Effector memory CD4-positive, alpha-beta T cell (primary cell): ENCODE measurements at regions not wholly inside any gene's neighbourhood (a gene's known extent, or its start where the extent isn't known, plus 50 kb on each side); places are given as distances from the start of the nearest gene placed in this dataset.

ENCODE experiments used
- DNase-seq, 3 donors: peaks; one replicate each; pipeline ENCODE4 v3.0.0-alpha.2; 2020
- H3K27ac ChIP-seq: 2 replicates; pipeline ENCODE4 v1.7.0; 2013; ENCODE audit warnings: mild to moderate bottlenecking, low read length, moderate library complexity; ENCODE audit not compliant: insufficient read depth, poor library complexity, severe bottlenecking
- H3K27me3 ChIP-seq: replicated peaks from 2 replicates; pipeline ENCODE4 v1.7.0; 2013; ENCODE audit warnings: mild to moderate bottlenecking, low read length; ENCODE audit not compliant: insufficient read depth, control insufficient read depth, poor library complexity, severe bottlenecking
- H3K36me3 ChIP-seq: 2 replicates; pipeline ENCODE4 v1.7.0; 2013; ENCODE audit warnings: mild to moderate bottlenecking, low read length, moderate library complexity; ENCODE audit not compliant: control insufficient read depth, insufficient read depth
- H3K4me1 ChIP-seq: 2 replicates; pipeline ENCODE4 v1.7.0; 2013; ENCODE audit warnings: low read length, mild to moderate bottlenecking; ENCODE audit not compliant: control insufficient read depth, insufficient read depth, poor library complexity, severe bottlenecking
- H3K4me3 ChIP-seq: 2 replicates; pipeline ENCODE4 v1.7.0; 2013; ENCODE audit warnings: low read length, low read depth, mild to moderate bottlenecking; ENCODE audit not compliant: insufficient read depth, poor library complexity, severe bottlenecking
- H3K9me3 ChIP-seq: 2 replicates; pipeline ENCODE4 v1.7.0; 2013; ENCODE audit warnings: mild to moderate bottlenecking, low read length, moderate library complexity; ENCODE audit not compliant: control insufficient read depth

DNA sequence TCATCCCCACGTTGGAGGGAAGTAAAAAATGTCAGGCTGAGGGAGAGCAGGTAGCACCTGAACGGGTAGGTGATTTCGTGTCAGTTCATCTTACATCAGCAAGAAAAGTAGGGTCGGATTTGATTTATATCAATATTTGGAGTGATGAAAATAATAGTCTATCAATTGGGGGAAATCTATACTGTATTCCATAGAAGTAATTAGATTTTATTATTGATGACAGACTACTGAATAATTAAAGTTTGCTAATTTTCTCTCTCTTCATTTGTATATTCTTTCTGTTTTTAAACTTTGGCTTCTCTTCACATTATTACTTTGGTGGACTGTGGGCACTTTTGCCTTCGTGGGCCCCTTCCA lies 78.4 kb downstream of the OLIG3 start:
- Histone ChIP-seq H3K27ac (no peak overlapping the region), H3K4me3 (peak overlapping the region; percentile 52), H3K27me3 (no peaks in the 10 kb centered on the region), H3K9me3 (no peaks in the 10 kb centered on the region), H3K4me1 (no peaks in the 10 kb centered on the region), H3K36me3 (no peaks in the 10 kb centered on the region)
- no peak for DNase-seq

GRCh38 chr6:137415127-137415833 lies 78.9 kb downstream of the OLIG3 start:
- H3K27ac ChIP-seq, result peak overlapping the region; percentile 54
- H3K36me3 ChIP-seq, result no peaks in the 10 kb centered on the region
- no peaks in the 10 kb centered on the region for H3K27me3 ChIP-seq
- H3K4me3 ChIP-seq, result peak overlapping the region; percentile 52
- no peaks in the 10 kb centered on the region for H3K9me3 ChIP-seq
- no peaks in the 10 kb centered on the region for H3K4me1 ChIP-seq
- peak; percentile 29 to 50 (median 42) for DNase-seq

DNA sequence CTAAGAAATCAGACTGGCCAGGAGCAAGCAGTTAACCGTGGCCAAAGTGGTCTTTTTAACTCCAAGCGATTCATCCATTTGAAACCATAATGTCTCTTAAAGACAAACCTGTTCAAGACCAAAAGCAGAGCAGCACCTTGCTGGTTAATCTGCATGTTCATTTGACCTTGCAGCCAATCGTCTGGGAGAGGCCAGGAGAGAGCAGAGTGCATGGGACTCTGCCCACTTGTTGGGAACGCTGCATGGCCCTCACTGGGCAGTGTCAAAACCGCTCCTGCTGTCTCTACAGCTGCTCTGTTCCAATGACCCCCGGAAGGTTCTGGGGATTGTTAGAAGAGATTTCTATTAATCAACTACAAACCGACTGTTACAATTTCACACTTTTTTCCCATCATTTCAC lies 79.6 kb downstream of the OLIG3 start:
- H3K4me3 ChIP-seq, result peak overlapping the region; percentile 52
- no peaks in the 10 kb centered on the region for H3K36me3 ChIP-seq
- no peaks in the 10 kb centered on the region for H3K9me3 ChIP-seq
- H3K27me3 ChIP-seq, result no peaks in the 10 kb centered on the region
- H3K27ac ChIP-seq, result no peak overlapping the region
- H3K4me1 ChIP-seq, result no peaks in the 10 kb centered on the region
- no peak for DNase-seq

DNA sequence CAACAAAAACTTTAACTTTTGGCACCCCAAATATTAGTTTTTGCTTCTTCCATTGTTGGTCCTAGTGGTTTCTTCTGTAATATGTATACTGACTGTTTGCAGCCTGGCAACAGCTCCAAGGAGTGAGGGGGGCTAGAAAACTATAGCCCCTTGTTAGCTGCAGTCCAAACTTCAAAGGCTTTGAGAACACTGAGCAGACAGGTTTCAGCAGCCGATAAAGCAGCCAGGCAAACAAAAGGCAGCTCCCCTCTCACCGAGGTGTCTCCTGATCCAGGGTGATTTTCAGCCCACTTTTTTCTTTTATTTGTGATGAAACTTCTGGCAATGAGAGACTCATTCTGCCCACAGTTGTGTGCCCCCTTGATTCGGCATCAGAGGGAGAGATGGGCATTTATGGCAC lies 80.7 kb downstream of the OLIG3 start:
- Histone ChIP-seq H3K27me3 (no peaks in the 10 kb centered on the region), H3K36me3 (no peaks in the 10 kb centered on the region), H3K4me3 (no peak overlapping the region), H3K27ac (no peak overlapping the region), H3K4me1 (no peaks in the 10 kb centered on the region), H3K9me3 (no peaks in the 10 kb centered on the region)
- DNase-seq, result no peak

DNA sequence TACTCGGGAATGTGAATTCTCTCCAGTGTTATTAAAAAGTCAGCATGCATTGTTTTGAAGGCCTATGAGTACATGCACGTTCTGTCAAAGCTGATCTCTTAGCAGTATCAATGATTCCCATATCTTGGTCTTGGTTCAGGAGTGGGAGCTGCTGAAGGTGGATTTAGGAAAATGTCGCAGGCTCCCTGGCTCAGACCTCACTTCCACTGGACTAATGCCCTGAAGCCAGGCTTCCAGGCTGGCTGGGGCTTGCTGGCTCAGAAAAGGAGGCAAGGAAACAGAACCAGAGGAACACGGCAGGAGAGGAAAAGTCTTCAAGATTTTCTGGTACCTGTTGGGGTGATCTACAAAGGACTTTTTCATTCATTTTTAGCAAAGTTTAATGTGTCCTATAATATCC lies 81.6 kb downstream of the OLIG3 start:
- Histone ChIP-seq H3K36me3 (no peaks in the 10 kb centered on the region), H3K27ac (no peak overlapping the region), H3K27me3 (no peaks in the 10 kb centered on the region), H3K9me3 (no peaks in the 10 kb centered on the region), H3K4me1 (no peaks in the 10 kb centered on the region), H3K4me3 (no peak overlapping the region)
- DNase-seq, result no peak

DNA sequence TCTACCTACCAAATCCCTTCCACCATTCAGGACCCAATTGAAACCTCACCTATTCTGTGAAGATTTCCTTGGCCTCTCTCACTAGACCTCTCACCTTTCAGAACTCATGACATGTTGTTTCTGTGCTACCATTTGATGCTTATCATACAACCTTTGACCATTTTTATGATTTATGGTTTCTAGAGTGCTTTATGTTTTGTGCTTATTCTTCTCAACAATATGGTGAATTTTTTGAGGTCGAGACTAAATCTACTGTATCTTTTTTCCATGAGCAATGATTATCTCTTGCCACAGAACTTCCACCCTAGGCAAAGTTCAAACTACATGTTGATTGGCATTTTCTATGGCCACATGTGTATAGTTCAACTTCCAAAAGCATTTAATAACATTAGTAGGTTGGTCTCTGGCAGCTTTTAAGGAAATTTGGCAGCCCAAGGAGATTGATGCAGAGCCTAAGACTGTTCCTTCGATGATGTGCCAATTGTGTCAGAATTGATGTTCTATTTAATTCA lies 84.9 kb downstream of the OLIG3 start:
- Histone ChIP-seq H3K4me3 (no peak overlapping the region), H3K9me3 (no peaks in the 10 kb centered on the region), H3K36me3 (no peaks in the 10 kb centered on the region), H3K27ac (no peak overlapping the region), H3K4me1 (no peaks in the 10 kb centered on the region), H3K27me3 (no peaks in the 10 kb centered on the region)
- no peak for DNase-seq

DNA sequence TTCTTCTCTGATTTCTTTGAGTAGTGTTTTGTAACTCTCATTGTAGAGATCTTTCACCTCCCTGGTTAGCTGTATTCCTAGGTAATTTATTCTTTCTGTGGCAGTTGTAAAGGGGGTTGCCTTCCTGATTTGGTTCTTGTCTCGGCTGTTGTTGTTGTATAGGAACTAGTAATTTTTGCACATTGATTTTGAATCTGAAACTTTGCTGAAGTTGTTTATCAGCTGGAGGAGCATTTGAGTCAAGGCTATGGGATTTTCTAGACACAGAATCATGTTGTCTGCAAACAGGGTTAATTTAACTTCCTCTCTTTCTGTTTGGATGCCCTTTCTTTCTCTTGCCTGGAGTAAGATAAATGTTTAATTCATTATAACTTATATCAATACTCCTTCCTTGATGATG lies 86.4 kb downstream of the OLIG3 start:
- no peak for DNase-seq
- Histone ChIP-seq H3K9me3 (no peaks in the 10 kb centered on the region), H3K4me1 (no peaks in the 10 kb centered on the region), H3K4me3 (no peak overlapping the region), H3K27ac (no peak overlapping the region), H3K36me3 (no peaks in the 10 kb centered on the region), H3K27me3 (no peaks in the 10 kb centered on the region)

GRCh38 chr6:137405806-137406205 lies 88.4 kb downstream of the OLIG3 start:
- no peaks in the 10 kb centered on the region for H3K9me3 ChIP-seq
- no peaks in the 10 kb centered on the region for H3K27me3 ChIP-seq
- no peak for DNase-seq
- H3K36me3 ChIP-seq, result no peaks in the 10 kb centered on the region
- no peaks in the 10 kb centered on the region for H3K4me1 ChIP-seq
- H3K27ac ChIP-seq, result no peak overlapping the region
- no peak overlapping the region for H3K4me3 ChIP-seq

DNA sequence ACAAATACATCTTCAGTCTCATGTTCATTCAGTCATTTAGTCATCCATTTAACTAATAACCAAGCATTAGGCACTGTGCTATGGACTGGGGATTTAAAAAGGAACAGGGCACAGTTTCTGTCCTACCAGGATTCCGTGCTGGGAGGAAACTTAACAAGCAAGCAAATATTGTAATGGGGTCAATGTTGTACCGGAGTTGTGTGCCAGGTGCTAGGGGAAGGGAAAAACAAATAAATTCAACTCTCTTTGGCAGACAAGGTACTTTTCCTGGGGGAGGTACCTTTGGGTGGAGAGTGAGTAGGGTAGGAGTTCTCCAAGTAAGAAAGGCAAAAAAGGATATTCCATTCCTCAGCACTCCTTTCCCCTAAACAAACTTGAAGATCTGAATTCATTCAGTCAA lies 90.3 kb downstream of the OLIG3 start:
- H3K4me3 ChIP-seq, result no peak overlapping the region
- no peak for DNase-seq
- H3K27me3 ChIP-seq, result no peaks in the 10 kb centered on the region
- H3K27ac ChIP-seq, result no peak overlapping the region
- no peaks in the 10 kb centered on the region for H3K4me1 ChIP-seq
- H3K36me3 ChIP-seq, result no peaks in the 10 kb centered on the region
- no peaks in the 10 kb centered on the region for H3K9me3 ChIP-seq

- Histone ChIP-seq H3K4me3 (no peak overlapping the region), H3K27ac (no peak overlapping the region), H3K36me3 (no peaks in the 10 kb centered on the region), H3K9me3 (no peaks in the 10 kb centered on the region), H3K4me1 (no peaks in the 10 kb centered on the region), H3K27me3 (no peaks in the 10 kb centered on the region)
- DNase-seq, result no peak
These were observed 90.8 kb downstream of the OLIG3 start for GRCh38 chr6:137403443-137403842.
